HCT116 (cell line): ENCODE measurements at regions not wholly inside any gene's neighbourhood (a gene's known extent, or its start where the extent isn't known, plus 50 kb on each side); places are given as distances from the start of the nearest gene placed in this dataset.

Experiments used
- EZH2 ChIP-seq: fragments of 200-600 bp; sonication (generic); IDR thresholded peaks from 2 replicates; pipeline ENCODE4 v1.6.1; 2017; ENCODE audit warnings: antibody characterized with exemption, mixed run types
- EZH2phosphoT487 ChIP-seq: fragments of 200-600 bp; IDR thresholded peaks from 2 replicates; pipeline ENCODE4 v1.6.1; 2018; ENCODE audit warnings: antibody characterized with exemption, borderline replicate concordance
- JUND ChIP-seq: IDR thresholded peaks from 2 replicates; pipeline ENCODE4 v1.6.1; 2012
- POLR2A ChIP-seq: IDR thresholded peaks from 2 replicates; pipeline ENCODE4 v1.7.0; 2011; ENCODE audit warnings: borderline replicate concordance; ENCODE audit not compliant: insufficient read depth, insufficient read length; ENCODE audit errors: extremely low read depth
- POLR2AphosphoS5 ChIP-seq: IDR thresholded peaks from 2 replicates; pipeline ENCODE4 v1.6.1; 2011; ENCODE audit warnings: mild to moderate bottlenecking, low read depth, low read length, moderate library complexity
- RAD21 ChIP-seq: IDR thresholded peaks from 2 replicates; pipeline ENCODE4 v1.6.1; 2012; ENCODE audit warnings: low read depth, mild to moderate bottlenecking
- SIN3A ChIP-seq: IDR thresholded peaks from 2 replicates; pipeline ENCODE4 v1.6.1; 2012; ENCODE audit warnings: low read depth
- SRF ChIP-seq: IDR thresholded peaks from 2 replicates; pipeline ENCODE4 v1.6.1; 2012; ENCODE audit warnings: low read depth
- YY1 ChIP-seq: IDR thresholded peaks from 2 replicates; pipeline ENCODE4 v1.6.1; 2011; ENCODE audit warnings: low read length, low read depth, moderate library complexity, mild to moderate bottlenecking; ENCODE audit not compliant: insufficient replicate concordance; ENCODE audit errors: extremely low read depth
- TF ChIP-seq, protein P1 (sequence below), 3 experiments: fragments of 200-600 bp in 1 of 3; sonication (generic) in 1 of 3; IDR thresholded peaks in 2 of 3; conservative IDR thresholded peaks in 1 of 3; 2 replicates each; pipeline ENCODE4 v1.5.1; 2012 to 2017; ENCODE audit warnings: low read depth in 2 of 3, low read length in 2 of 3, antibody characterized with exemption in 1 of 3, borderline replicate concordance in 1 of 3, control low read depth in 1 of 3, mild to moderate bottlenecking in 1 of 3, mixed read lengths in 1 of 3, mixed run types in 1 of 3, moderate library complexity in 1 of 3; ENCODE audit not compliant: insufficient read depth in 1 of 3

DNA sequence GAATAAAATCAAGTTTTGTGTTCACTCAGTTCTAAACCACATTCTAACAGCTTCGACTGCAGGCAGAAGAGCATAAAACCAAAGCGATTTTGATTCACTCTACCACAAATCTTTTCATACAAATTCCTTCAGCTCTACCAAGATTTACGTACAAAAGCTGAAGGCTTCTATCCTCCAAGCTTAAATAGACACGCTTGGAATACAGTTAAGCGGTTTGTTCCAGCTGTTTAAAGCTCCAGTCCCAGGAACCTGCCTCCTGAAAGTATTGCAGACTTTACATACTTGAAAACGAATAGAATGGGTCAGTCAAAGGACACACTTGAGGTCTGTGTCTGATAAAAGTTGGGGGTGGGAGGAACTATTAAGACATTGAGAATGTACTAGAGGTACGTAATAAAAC, 102.9 kb downstream of the MPP7 start:
- TF ChIP-seq EZH2 (no peak), RAD21 (no peak), POLR2A (no peak), EZH2phosphoT487 (no peak), SIN3A (no peak), POLR2AphosphoS5 (no peak), SRF (no peak), YY1 (no peak), JUND (no peak)
- TF ChIP-seq, protein P1, sequence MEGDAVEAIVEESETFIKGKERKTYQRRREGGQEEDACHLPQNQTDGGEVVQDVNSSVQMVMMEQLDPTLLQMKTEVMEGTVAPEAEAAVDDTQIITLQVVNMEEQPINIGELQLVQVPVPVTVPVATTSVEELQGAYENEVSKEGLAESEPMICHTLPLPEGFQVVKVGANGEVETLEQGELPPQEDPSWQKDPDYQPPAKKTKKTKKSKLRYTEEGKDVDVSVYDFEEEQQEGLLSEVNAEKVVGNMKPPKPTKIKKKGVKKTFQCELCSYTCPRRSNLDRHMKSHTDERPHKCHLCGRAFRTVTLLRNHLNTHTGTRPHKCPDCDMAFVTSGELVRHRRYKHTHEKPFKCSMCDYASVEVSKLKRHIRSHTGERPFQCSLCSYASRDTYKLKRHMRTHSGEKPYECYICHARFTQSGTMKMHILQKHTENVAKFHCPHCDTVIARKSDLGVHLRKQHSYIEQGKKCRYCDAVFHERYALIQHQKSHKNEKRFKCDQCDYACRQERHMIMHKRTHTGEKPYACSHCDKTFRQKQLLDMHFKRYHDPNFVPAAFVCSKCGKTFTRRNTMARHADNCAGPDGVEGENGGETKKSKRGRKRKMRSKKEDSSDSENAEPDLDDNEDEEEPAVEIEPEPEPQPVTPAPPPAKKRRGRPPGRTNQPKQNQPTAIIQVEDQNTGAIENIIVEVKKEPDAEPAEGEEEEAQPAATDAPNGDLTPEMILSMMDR (IDR thresholded peaks at IDR 0.05 in 2 of 3, conservative IDR thresholded peaks at IDR 0.05 in 1 of 3; ENCODE audit: borderline replicate concordance in 1 of 3, insufficient read depth in 1 of 3, low read depth in 2 of 3, low read length in 2 of 3) = no peak
